Activated B cell treated with CpG ODN at 0.5 μM for 24 hours (primary cell): ENCODE measurements at regions not wholly inside any gene's neighbourhood (a gene's known extent, or its start where the extent isn't known, plus 50 kb on each side); places are given as distances from the start of the nearest gene placed in this dataset.

ENCODE experiments used
- ATAC-seq: fragments of 200-7000 bp; cut with Tn5 transposase; one replicate; pipeline ENCODE4 v1.10.0; 2021; ENCODE audit warnings: low read depth, mild to moderate bottlenecking, moderate library complexity
- CTCF ChIA-PET: fragments of 350-600 bp; sonication (Branson Sonifier 250); formaldehyde crosslinking; loops from one replicate; lab custom pipeline; 2021; ENCODE audit warnings: antibody characterized with exemption; lab: Charles Lee
- POLR2A ChIA-PET: fragments of 350-600 bp; sonication (Branson Sonifier 250); formaldehyde crosslinking; loops from one replicate; lab custom pipeline; 2021; ENCODE audit warnings: antibody characterized with exemption; lab: Charles Lee
- DNase-seq: peaks from one replicate; pipeline ENCODE4 v3.0.0; 2022
- H3K27ac Mint-ChIP-seq: one replicate; pipeline ENCODE4 v1.8.0; 2020; ENCODE audit warnings: mixed read lengths
- H3K27me3 Mint-ChIP-seq: one replicate; pipeline ENCODE4 v1.8.0; 2021; ENCODE audit warnings: mixed read lengths
- H3K36me3 Mint-ChIP-seq: one replicate; pipeline ENCODE4 v1.8.0; 2021; ENCODE audit warnings: low read depth, mixed read lengths
- H3K4me1 Mint-ChIP-seq: one replicate; pipeline ENCODE4 v1.8.0; 2021; ENCODE audit warnings: mixed read lengths
- H3K4me3 Mint-ChIP-seq: one replicate; pipeline ENCODE4 v1.8.0; 2020; ENCODE audit warnings: mild to moderate bottlenecking, mixed read lengths
- H3K9me3 Mint-ChIP-seq: one replicate; pipeline ENCODE4 v1.8.0; 2020; ENCODE audit warnings: mixed read lengths
- CTCF ChIP-seq: fragments of 200-600 bp; IDR thresholded peaks from one replicate; pipeline ENCODE4 v1.8.0; 2022; ENCODE audit warnings: antibody characterized with exemption, mild to moderate bottlenecking
- intact Hi-C: fragments of 100-400 bp; cut with micrococcal nuclease; formaldehyde crosslinking; loops from one replicate; pipeline ENCODE4 v1.15.1; 2024

GRCh38 chr4:123898946-123899666, 502.5 kb downstream of the SPRY1 start:
- intact Hi-C loops, result no loop called here
- no peaks in the 10 kb centered on the region for H3K27me3 Mint-ChIP-seq
- ATAC-seq (no peak), DNase-seq (no peak)
- H3K4me3 Mint-ChIP-seq, result no peak overlapping the region
- H3K4me1 Mint-ChIP-seq, result no peaks in the 10 kb centered on the region
- ChIA-PET POLR2A (no interaction called here), CTCF (no interaction called here)
- TF ChIP-seq CTCF, result no peak
- H3K9me3 Mint-ChIP-seq, result no peaks in the 10 kb centered on the region
- no peaks in the 10 kb centered on the region for H3K36me3 Mint-ChIP-seq
- H3K27ac Mint-ChIP-seq, result no peak overlapping the region

GRCh38 chr4:123904882-123905281, 508.3 kb downstream of the SPRY1 start:
- intact Hi-C loops, result no loop called here
- DNase-seq (no peak), ATAC-seq (no peak)
- H3K36me3 Mint-ChIP-seq, result no peaks in the 10 kb centered on the region
- H3K9me3 Mint-ChIP-seq, result no peaks in the 10 kb centered on the region
- no peaks in the 10 kb centered on the region for H3K4me1 Mint-ChIP-seq
- no peak for TF ChIP-seq CTCF
- no peak overlapping the region for H3K4me3 Mint-ChIP-seq
- H3K27me3 Mint-ChIP-seq, result no peaks in the 10 kb centered on the region
- ChIA-PET CTCF (no interaction called here), POLR2A (no interaction called here)
- no peak overlapping the region for H3K27ac Mint-ChIP-seq

- no peaks in the 10 kb centered on the region for H3K27me3 Mint-ChIP-seq
- no peak for TF ChIP-seq CTCF
- H3K36me3 Mint-ChIP-seq, result no peaks in the 10 kb centered on the region
- H3K4me3 Mint-ChIP-seq, result no peak overlapping the region
- intact Hi-C loops, result no loop called here
- ChIA-PET CTCF (no interaction called here), POLR2A (no interaction called here)
- H3K27ac Mint-ChIP-seq, result no peak overlapping the region
- no peak for DNase-seq
- no peaks in the 10 kb centered on the region for H3K9me3 Mint-ChIP-seq
- no peaks in the 10 kb centered on the region for H3K4me1 Mint-ChIP-seq
- ATAC-seq, result no peak
These were observed 517.0 kb downstream of the SPRY1 start for GRCh38 chr4:123913598-123913997.

- no peak overlapping the region for H3K27ac Mint-ChIP-seq
- DNase-seq (no peak), ATAC-seq (no peak)
- no peak for TF ChIP-seq CTCF
- no peaks in the 10 kb centered on the region for H3K9me3 Mint-ChIP-seq
- H3K27me3 Mint-ChIP-seq, result no peaks in the 10 kb centered on the region
- CTCF ChIA-PET, result no interaction called here
- POLR2A ChIA-PET, result no interaction called here
- H3K36me3 Mint-ChIP-seq, result no peaks in the 10 kb centered on the region
- H3K4me3 Mint-ChIP-seq, result no peak overlapping the region
- intact Hi-C loops, result no loop called here
- H3K4me1 Mint-ChIP-seq, result no peaks in the 10 kb centered on the region
These were observed 520.2 kb downstream of the SPRY1 start for GRCh38 chr4:123916821-123917220.

- H3K4me1 Mint-ChIP-seq, result no peaks in the 10 kb centered on the region
- no peak for ATAC-seq
- no peak overlapping the region for H3K4me3 Mint-ChIP-seq
- intact Hi-C loops, result no loop called here
- no peaks in the 10 kb centered on the region for H3K36me3 Mint-ChIP-seq
- H3K9me3 Mint-ChIP-seq, result no peaks in the 10 kb centered on the region
- DNase-seq, result no peak
- TF ChIP-seq CTCF, result no peak
- ChIA-PET CTCF (no interaction called here), POLR2A (no interaction called here)
- H3K27ac Mint-ChIP-seq, result no peak overlapping the region
- H3K27me3 Mint-ChIP-seq, result no peaks in the 10 kb centered on the region
These were observed 523.0 kb downstream of the SPRY1 start for GRCh38 chr4:123919576-123920098.
